ENCODE measurements at regions not wholly inside any gene's neighbourhood (a gene's known extent, or its start where the extent isn't known, plus 50 kb on each side); places are given as distances from the start of the nearest gene placed in this dataset.
A peak's percentile ranks its signal among the peaks of the same experiment; 100 is the strongest.

- no peaks in the 10 kb centered on the region for H3K27me3 ChIP-seq
- TF ChIP-seq, protein P1, sequence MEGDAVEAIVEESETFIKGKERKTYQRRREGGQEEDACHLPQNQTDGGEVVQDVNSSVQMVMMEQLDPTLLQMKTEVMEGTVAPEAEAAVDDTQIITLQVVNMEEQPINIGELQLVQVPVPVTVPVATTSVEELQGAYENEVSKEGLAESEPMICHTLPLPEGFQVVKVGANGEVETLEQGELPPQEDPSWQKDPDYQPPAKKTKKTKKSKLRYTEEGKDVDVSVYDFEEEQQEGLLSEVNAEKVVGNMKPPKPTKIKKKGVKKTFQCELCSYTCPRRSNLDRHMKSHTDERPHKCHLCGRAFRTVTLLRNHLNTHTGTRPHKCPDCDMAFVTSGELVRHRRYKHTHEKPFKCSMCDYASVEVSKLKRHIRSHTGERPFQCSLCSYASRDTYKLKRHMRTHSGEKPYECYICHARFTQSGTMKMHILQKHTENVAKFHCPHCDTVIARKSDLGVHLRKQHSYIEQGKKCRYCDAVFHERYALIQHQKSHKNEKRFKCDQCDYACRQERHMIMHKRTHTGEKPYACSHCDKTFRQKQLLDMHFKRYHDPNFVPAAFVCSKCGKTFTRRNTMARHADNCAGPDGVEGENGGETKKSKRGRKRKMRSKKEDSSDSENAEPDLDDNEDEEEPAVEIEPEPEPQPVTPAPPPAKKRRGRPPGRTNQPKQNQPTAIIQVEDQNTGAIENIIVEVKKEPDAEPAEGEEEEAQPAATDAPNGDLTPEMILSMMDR (IDR thresholded peaks at IDR 0.05) = no peak
- TF ChIP-seq POLR2A (IDR thresholded peaks at IDR 0.05; ENCODE audit: low read depth) = no peak
- TF ChIP-seq POLR2AphosphoS5 (IDR thresholded peaks at IDR 0.05) = no peak
- no peak for TF ChIP-seq EP300 (IDR thresholded peaks at IDR 0.05)
- H3K9me3 ChIP-seq = peaks cover 0 to 11% (median 4%) of the 10 kb centered on the region in 4 donors
- no peaks in the 10 kb centered on the region for H3K4me1 ChIP-seq
- no peak for DNase-seq (ENCODE audit: extremely low spot score)
- no peaks in the 10 kb centered on the region for H3K36me3 ChIP-seq
- no peak overlapping the region for H3K27ac ChIP-seq (replicated peaks in 1 of 4)
- no peak overlapping the region for H3K4me3 ChIP-seq
- intact Hi-C loops (cut with DNase I) = no loop called here
- WGBS = 93% methylated on average over 2 of the region's 2 CpGs
These were observed 675.6 kb downstream of the IRX1 start for GRCh38 chr5:4271193-4271592.

GRCh38 chr5:4275232-4275631, 679.6 kb downstream of the IRX1 start:
- 39% methylated on average over 8 of the region's 8 CpGs for WGBS
- no peak overlapping the region for H3K27ac ChIP-seq (replicated peaks in 1 of 4)

GRCh38 chr5:4294878-4295277, 699.2 kb downstream of the IRX1 start:
- H3K27ac ChIP-seq (replicated peaks in 1 of 4) = no peak overlapping the region
- H3K9me3 ChIP-seq = no peaks in the 10 kb centered on the region
- intact Hi-C loops (cut with DNase I) = no loop called here
- H3K4me3 ChIP-seq = no peak overlapping the region
- WGBS = 91% methylated on average over 9 of the region's 9 CpGs
- TF ChIP-seq, protein P1 (IDR thresholded peaks at IDR 0.05) = no peak
- no peak for TF ChIP-seq POLR2A (IDR thresholded peaks at IDR 0.05; ENCODE audit: low read depth)
- TF ChIP-seq EP300 (IDR thresholded peaks at IDR 0.05) = no peak
- no peak for TF ChIP-seq POLR2AphosphoS5 (IDR thresholded peaks at IDR 0.05)
- no peaks in the 10 kb centered on the region for H3K36me3 ChIP-seq
- peaks cover 0 to 8% (median 0%) of the 10 kb centered on the region in 4 donors for H3K27me3 ChIP-seq
- no peaks in the 10 kb centered on the region for H3K4me1 ChIP-seq
- DNase-seq (ENCODE audit: extremely low spot score) = no peak

More at GRCh38 chr5:4275232-4275631, 679.6 kb downstream of the IRX1 start:
- no peaks in the 10 kb centered on the region for H3K36me3 ChIP-seq
- H3K9me3 ChIP-seq = peaks cover 0 to 11% (median 4%) of the 10 kb centered on the region in 4 donors
- no peak for DNase-seq (ENCODE audit: extremely low spot score)
- H3K4me3 ChIP-seq = no peak overlapping the region
- no peaks in the 10 kb centered on the region for H3K27me3 ChIP-seq
- intact Hi-C loops (cut with DNase I) = no loop called here
- TF ChIP-seq, protein P1 (IDR thresholded peaks at IDR 0.05) = no peak
- TF ChIP-seq EP300 (IDR thresholded peaks at IDR 0.05) (no peak), POLR2A (IDR thresholded peaks at IDR 0.05; ENCODE audit: low read depth) (no peak), POLR2AphosphoS5 (IDR thresholded peaks at IDR 0.05) (no peak)
- H3K4me1 ChIP-seq = no peaks in the 10 kb centered on the region

DNA sequence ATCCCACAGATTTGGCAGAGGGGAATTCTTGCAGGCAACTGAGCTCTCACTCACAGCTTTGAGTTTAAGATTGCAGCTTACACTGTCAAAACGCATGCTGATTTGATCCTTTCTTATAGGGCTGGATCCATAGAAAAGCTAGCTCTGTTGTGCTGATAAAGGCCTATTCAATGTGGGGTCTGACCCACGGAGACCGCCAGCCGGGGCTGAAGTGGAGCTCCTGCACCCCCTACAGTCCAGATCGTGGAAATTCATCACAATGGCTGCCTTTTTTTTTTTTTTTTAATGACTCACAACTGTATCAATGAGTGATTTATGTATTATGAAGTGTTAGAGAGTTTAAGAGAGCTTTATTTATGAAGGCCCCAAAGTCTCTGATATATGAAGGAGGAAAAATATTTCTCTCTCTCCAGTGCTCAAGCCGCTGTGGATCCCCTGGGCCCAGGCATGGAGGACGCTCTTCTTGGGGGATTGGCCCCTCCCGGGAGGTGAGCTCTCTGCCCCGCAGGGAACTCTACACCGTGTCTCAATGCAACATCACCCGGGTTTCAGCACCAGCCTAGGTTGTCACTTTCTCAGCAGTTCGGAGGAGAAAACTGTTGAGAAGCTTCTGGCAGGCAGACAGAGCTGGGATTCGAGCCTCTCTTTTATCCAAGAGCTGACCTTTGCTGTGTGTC, 700.2 kb downstream of the IRX1 start:
- Histone ChIP-seq H3K27ac (replicated peaks in 1 of 4) (no peak overlapping the region), H3K4me3 (no peak overlapping the region), H3K36me3 (no peaks in the 10 kb centered on the region), H3K27me3 (peaks cover 0 to 8% (median 0%) of the 10 kb centered on the region in 4 donors), H3K9me3 (no peaks in the 10 kb centered on the region), H3K4me1 (no peaks in the 10 kb centered on the region)
- intact Hi-C loops (cut with DNase I) = no loop called here
- WGBS = 29% methylated on average over 13 of the region's 13 CpGs
- DNase-seq (ENCODE audit: extremely low spot score) = no peak
- TF ChIP-seq EP300 (IDR thresholded peaks at IDR 0.05) (no peak), POLR2AphosphoS5 (IDR thresholded peaks at IDR 0.05) (no peak), POLR2A (IDR thresholded peaks at IDR 0.05; ENCODE audit: low read depth) (no peak)
- TF ChIP-seq, protein P1 (IDR thresholded peaks at IDR 0.05) = peak in 1 of 3 experiments; percentile 28

- H3K4me3 ChIP-seq = no peak overlapping the region
- H3K27me3 ChIP-seq = no peaks in the 10 kb centered on the region
- no peak overlapping the region for H3K27ac ChIP-seq (replicated peaks in 1 of 4)
- intact Hi-C loops (cut with DNase I) = no loop called here
- TF ChIP-seq POLR2AphosphoS5 (IDR thresholded peaks at IDR 0.05) = no peak
- no peak for TF ChIP-seq EP300 (IDR thresholded peaks at IDR 0.05)
- TF ChIP-seq, protein P1 (IDR thresholded peaks at IDR 0.05) = no peak
- TF ChIP-seq POLR2A (IDR thresholded peaks at IDR 0.05; ENCODE audit: low read depth) = no peak
- H3K4me1 ChIP-seq = no peaks in the 10 kb centered on the region
- H3K9me3 ChIP-seq = no peaks in the 10 kb centered on the region
- H3K36me3 ChIP-seq = no peaks in the 10 kb centered on the region
- DNase-seq (ENCODE audit: extremely low spot score) = no peak
- 64% methylated on average over 4 of the region's 4 CpGs for WGBS
These were observed 710.4 kb downstream of the IRX1 start for GRCh38 chr5:4306057-4306456.
